ENCODE measurements at regions not wholly inside any gene's neighbourhood (a gene's known extent, or its start where the extent isn't known, plus 50 kb on each side); places are given as distances from the start of the nearest gene placed in this dataset.

GRCh38 chr18:26662996-26663395, 114.6 kb upstream of the KCTD1 start:
- DNase-seq (ENCODE audit: low read depth), result no peak
- in situ Hi-C loops (cut with HindIII; ENCODE audit: low pct_unique_long_range_greater_than_20kb, low sequenced_read_pairs), result no loop called here

DNA sequence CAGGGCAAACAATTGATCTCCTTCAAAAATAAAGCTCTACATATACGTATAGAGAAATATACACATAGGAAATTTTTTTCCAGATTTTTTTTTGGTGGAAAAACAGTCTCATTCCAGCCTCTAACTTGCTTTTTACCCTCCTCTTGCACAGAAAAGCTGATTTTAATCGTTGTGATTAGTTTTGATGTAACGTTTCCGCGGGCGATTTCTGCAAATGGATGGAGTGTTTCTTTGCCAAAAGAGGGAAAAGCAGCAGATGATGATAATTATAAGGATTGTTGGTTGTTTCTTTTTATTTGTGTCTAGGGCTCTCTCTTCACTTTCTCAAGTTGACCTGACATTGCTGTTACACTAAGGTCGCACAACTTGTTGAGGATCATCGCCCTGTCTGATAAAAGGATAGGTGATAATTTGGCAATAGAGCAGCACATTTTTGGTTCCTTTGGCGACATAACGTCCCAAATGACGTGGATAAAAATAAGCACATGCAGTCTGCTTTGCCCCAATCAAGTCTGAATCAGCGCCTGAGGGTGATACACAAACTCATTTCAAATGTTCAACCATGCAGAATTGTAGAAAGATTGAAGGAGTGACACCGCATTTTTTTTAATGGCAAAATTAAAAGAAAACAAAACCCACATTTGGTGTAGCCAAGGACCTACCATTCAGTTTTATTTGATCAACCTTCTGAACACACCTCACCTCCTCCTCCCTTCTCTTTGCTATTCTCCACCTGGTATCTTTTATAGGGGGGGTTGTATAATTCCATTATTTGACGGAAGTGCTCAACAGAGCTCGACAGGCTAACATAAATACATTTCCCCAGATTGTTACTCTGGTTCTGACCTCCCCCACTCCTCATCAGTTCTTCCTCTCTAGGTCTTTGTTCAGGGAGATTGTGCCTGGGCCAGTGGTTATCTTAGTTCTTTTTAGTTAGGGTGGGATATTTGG, 109.6 kb upstream of the KCTD1 start:
- peak; percentile 10 for DNase-seq (ENCODE audit: low read depth)
- in situ Hi-C loops (cut with HindIII; ENCODE audit: low pct_unique_long_range_greater_than_20kb, low sequenced_read_pairs), result no loop called here

DNA sequence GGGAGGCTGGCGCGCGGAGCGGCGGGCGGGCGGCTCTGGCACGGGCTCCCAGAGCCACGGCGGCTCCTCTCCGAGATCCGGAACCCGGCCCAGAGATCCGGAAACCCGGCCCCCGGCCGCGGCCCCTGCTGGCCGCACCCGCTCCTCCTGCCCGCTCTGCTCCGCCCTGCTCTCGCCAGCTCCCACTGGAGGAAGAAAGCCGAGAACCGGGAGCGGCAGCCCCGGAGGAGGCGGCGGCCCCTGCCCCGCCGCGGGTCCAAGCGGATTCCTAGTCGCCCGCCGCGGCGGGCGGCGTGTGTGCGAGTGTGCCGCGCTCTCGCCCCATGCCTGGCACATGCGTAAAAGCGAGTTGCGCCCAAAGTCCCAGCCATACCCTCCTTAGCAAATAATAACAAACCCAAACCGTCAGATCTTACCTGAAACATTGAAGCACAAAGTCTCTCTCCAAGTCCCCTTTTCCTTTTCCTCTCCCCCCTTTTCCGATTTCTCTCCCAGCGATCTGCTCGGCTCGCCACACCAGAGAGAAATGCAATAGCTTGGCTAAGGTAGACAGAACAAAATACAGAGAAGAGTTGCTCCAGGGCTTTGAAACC, 108.7 kb upstream of the KCTD1 start:
- in situ Hi-C loops (cut with HindIII; ENCODE audit: low pct_unique_long_range_greater_than_20kb, low sequenced_read_pairs), result no loop called here
- DNase-seq (ENCODE audit: low read depth), result peak; percentile 53

GRCh38 chr18:26656431-26656943, 108.1 kb upstream of the KCTD1 start:
- in situ Hi-C loops (cut with HindIII; ENCODE audit: low pct_unique_long_range_greater_than_20kb, low sequenced_read_pairs), result no loop called here
- no peak for DNase-seq (ENCODE audit: low read depth)

- in situ Hi-C loops (cut with HindIII; ENCODE audit: low pct_unique_long_range_greater_than_20kb, low sequenced_read_pairs), result no loop called here
- DNase-seq (ENCODE audit: low read depth), result peak; percentile 41
Measured at GRCh38 chr18:26655525-26656430, 107.4 kb upstream of the KCTD1 start.

DNA sequence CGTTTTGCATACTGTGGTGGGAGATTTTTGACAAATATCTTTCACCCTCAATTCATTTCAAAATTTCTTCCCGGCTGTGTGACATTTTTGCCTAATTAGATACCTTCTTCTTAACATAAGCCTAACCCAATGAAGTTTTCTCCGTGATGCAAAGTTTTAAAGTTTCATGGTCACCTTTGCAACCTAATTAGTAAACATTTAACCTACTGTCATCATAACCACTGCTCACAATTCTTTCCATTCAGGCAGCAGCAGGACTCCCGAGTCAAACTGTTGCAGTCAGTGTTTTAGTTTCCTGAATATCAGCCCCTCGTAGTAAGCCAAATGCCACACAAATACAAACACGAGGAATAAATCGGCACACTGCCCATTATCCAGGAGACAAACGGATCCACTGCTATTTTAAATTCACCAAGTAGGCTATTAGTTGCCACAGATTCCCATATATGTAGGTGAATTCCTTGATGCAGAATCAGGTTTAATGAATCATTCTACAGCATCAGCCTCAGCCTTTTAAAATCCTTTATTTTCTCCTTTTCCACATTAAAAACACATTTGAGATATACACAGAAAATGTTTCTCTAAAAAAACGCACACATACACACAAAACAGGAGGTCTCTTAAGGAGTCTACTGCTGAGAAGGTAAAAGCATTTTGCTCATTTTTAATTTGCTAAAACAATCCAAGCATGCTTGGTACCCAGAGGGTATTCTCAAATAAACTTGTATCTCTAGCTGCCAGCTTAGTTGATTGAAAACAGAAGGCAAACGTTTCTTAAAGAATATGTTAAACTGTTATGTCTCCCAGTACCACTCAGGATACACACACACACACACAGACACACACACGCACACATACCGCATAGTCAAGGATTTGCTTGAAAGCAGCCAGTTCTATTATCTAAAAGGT, 106.5 kb upstream of the KCTD1 start:
- peak; percentile 21 for DNase-seq (ENCODE audit: low read depth)
- in situ Hi-C loops (cut with HindIII; ENCODE audit: low pct_unique_long_range_greater_than_20kb, low sequenced_read_pairs), result no loop called here

GRCh38 chr18:26653943-26654615, 105.7 kb upstream of the KCTD1 start:
- DNase-seq (ENCODE audit: low read depth), result peak; percentile 25
- in situ Hi-C loops (cut with HindIII; ENCODE audit: low pct_unique_long_range_greater_than_20kb, low sequenced_read_pairs), result no loop called here

DNA sequence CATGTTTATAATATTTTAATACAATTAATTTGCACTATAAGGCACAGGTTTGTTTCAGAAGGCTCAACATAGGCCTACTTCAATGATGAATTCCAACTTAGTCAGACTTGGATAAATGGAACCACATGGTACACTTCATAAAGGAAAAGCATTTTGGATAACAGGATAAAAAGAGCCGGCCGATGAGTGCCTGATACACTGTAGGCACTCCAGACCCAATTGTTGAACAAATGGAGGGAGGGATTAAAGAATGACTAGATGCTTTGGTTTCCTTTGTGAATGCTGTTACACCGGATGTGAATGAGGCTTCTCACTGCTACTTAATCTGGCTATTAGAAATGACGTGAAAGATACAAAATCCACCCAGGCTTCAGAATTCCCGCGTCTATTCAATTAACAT, 104.1 kb upstream of the KCTD1 start:
- in situ Hi-C loops (cut with HindIII; ENCODE audit: low pct_unique_long_range_greater_than_20kb, low sequenced_read_pairs), result no loop called here
- DNase-seq (ENCODE audit: low read depth), result no peak

DNA sequence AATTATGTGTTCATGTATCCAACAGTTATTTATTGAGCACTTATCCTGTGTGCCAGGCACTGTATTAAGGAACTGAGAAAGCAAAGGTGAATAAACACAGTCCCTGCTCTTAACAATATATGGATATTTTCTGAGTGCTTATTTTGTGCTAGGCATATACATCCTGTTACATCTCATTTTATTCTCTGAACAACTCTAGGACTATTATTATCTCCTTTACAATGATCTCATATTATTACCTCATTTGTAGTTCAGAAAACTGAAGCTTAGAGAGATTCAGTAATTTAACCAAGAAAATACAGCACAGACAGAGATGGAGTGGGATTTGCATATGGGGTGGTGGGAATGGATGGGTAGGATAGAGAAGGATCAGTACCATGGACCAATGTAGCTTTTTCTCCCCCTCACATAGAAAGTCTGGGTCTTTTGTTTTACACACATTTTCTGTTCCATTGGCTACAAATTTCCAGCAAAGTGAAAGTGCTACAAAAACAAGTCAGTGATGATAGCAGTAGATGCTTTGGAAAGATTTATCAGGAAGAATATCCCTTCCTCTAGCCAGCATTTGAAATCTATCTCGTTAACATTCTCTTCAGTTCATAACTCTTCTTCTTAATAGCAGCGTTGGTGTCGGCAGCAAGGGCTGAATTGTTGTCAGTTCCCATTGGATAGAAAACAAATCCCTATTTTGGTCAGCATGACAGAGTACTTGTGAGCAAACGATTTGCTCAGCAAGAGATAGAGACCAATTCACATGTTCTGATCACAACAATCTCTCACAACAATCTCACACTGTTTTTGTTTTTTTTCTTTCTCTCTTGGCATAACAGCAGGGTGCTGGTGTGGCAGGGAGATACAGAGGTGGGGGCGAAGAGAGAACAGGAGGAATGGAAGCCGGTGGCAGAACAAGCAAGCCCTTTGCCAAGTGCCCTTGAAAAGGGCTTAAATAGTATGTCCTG, 102.2 kb upstream of the KCTD1 start:
- no peak for DNase-seq (ENCODE audit: low read depth)
- in situ Hi-C loops (cut with HindIII; ENCODE audit: low pct_unique_long_range_greater_than_20kb, low sequenced_read_pairs), result no loop called here

DNA sequence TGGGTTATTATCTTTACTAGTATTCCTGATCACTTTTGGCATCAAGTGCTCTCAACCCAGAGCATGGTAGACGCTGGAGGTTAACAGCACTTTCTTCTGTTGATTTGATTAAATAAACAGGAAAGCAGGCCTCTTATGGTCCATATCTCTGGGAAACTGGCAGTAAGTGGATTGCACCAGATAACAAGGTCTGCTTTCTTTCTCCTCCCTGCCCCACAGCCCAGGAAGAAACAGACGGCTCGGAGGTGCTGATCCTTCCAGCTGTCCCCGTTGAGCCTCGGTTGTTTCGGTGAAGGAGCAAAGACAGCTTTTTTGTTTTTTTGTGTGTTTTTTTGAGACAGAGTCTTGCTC, 100.8 kb upstream of the KCTD1 start:
- in situ Hi-C loops (cut with HindIII; ENCODE audit: low pct_unique_long_range_greater_than_20kb, low sequenced_read_pairs), result no loop called here
- no peak for DNase-seq (ENCODE audit: low read depth)

DNA sequence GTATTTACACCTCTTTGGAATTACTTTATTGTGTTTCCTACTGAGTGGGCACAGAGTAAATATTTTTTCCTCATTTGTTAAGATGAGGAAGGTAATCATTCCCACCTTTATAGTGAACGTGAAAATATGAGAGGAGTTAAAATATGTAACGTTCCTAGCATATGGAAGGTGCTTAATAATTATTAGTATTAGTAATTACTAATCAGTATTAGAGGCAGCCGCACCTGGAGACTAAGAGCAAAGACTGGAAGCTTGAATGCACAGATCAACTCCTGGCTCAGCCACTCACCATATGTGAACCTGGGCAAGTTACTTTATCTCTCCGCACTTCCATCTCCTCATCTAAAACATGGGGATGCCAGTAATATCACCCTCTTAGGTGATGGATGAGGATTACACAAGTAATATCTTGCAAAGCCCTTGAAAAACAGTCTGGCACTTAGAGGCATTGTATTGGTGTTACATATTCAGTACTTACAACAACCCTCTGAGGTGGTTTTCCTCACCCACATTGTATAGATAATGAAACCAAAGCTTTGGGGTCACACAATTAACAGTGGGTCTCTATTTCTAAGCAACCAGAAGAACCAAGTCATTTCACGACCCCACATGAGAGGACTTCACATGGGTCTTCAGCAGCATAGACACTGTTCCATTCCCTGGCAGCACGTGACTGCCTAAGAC, 100.3 kb upstream of the KCTD1 start:
- DNase-seq (ENCODE audit: low read depth), result no peak
- in situ Hi-C loops (cut with HindIII; ENCODE audit: low pct_unique_long_range_greater_than_20kb, low sequenced_read_pairs), result no loop called here

- no peak for DNase-seq (ENCODE audit: low read depth)
- in situ Hi-C loops (cut with HindIII; ENCODE audit: low pct_unique_long_range_greater_than_20kb, low sequenced_read_pairs), result no loop called here
Measured at GRCh38 chr18:26646901-26647300, 98.5 kb upstream of the KCTD1 start.

GRCh38 chr18:26642440-26643348, 94.3 kb upstream of the KCTD1 start:
- in situ Hi-C loops (cut with HindIII; ENCODE audit: low pct_unique_long_range_greater_than_20kb, low sequenced_read_pairs), result no loop called here
- DNase-seq (ENCODE audit: low read depth), result no peak

DNA sequence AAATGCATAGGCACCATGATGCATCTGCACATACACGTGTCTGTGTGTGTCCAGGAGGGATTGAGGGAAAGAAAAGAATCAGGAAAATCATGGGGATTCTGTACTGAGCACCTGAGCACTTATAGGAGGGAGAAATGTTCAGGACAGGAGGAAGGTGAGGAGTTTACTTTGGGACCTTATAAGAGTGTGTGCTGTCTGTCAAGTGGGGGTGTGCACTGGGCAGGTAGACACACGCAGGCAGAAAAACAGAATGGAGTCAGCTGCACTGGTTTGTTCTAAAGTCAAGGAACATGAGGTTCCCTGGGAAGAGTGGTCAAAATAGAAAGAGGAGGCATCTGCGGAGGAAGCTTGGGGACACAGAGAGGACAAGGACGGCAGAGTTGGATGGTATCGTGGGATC, 92.2 kb upstream of the KCTD1 start:
- in situ Hi-C loops (cut with HindIII; ENCODE audit: low pct_unique_long_range_greater_than_20kb, low sequenced_read_pairs), result no loop called here
- no peak for DNase-seq (ENCODE audit: low read depth)

DNA sequence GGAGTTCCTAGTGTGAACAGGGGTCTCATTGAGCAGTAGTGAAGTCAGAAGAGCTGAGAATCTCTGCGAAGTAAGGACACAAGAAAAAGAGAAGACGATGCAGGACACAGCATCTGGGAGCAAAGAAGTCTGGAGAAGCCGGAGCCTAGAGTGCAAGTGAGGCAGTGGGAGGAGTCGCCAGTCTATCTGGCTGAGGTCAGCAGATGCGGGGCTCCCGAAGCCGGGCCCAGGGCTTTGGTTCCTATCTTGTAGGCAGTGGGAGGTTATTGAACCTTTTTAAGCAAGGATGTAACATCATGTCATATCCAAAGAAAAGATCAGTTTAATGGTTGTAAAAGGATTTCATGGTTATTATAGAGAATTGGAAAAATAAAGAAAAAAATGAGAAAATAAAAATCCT, 90.8 kb upstream of the KCTD1 start:
- DNase-seq (ENCODE audit: low read depth), result no peak
- in situ Hi-C loops (cut with HindIII; ENCODE audit: low pct_unique_long_range_greater_than_20kb, low sequenced_read_pairs), result no loop called here
